ENCODE measurements at regions not wholly inside any gene's neighbourhood (a gene's known extent, or its start where the extent isn't known, plus 50 kb on each side); places are given as distances from the start of the nearest gene placed in this dataset.
"Not testable (repeated sequence)": the region's sequence is repeated elsewhere in the genome, so short reads cannot be mapped to it uniquely, and the experiment has no call there.

- H3K4me3 ChIP-seq: no peak overlapping the region
- H3K27me3 ChIP-seq: no peaks in the 10 kb centered on the region
- H3K4me1 ChIP-seq: no peaks in the 10 kb centered on the region
- H3K36me3 ChIP-seq: no peaks in the 10 kb centered on the region
- TF ChIP-seq POLR2AphosphoS5 (IDR thresholded peaks at IDR 0.05) (no peak), POLR2A (IDR thresholded peaks at IDR 0.05) (no peak), EP300 (IDR thresholded peaks at IDR 0.05) (no peak), CTCF (IDR thresholded peaks at IDR 0.05) (no peak)
- H3K27ac ChIP-seq: no peak overlapping the region
- WGBS, 2 donors (ENCODE audit: low coverage in 1 of 2): 50 to 93% methylated on average over 1 of the region's 1 CpG
- H3K9me3 ChIP-seq: no peaks in the 10 kb centered on the region
- ATAC-seq: no peak
Observed at GRCh38 chr4:159029481-159029880, 73.4 kb upstream of the RAPGEF2 start.

DNA sequence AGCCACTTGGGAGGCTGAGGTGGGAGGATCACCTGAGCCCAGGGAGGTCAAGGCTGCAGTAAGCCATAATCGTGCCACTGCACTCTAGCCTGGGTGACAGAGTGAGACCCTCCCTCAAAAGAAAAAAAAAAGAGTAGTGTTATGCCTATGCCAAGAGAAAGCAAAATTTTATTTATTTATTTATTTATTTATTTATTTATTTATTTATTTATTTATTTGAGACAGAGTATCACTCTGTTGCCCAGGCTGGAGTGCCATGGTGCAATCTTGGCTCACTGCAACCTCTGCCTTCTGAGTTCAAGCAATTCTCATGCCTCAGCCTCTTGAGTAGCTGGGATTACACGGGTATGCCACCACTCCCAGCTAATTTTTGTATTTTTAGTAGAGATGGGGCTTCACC lies 72.6 kb upstream of the RAPGEF2 start:
- not testable (repeated sequence) for H3K4me1 ChIP-seq, H3K27me3 ChIP-seq, H3K4me3 ChIP-seq, H3K36me3 ChIP-seq, H3K27ac ChIP-seq, ATAC-seq, H3K9me3 ChIP-seq
- WGBS, 2 donors (ENCODE audit: low coverage in 1 of 2): 96 to 100% methylated on average over 1 to 2 of the region's 2 CpGs

DNA sequence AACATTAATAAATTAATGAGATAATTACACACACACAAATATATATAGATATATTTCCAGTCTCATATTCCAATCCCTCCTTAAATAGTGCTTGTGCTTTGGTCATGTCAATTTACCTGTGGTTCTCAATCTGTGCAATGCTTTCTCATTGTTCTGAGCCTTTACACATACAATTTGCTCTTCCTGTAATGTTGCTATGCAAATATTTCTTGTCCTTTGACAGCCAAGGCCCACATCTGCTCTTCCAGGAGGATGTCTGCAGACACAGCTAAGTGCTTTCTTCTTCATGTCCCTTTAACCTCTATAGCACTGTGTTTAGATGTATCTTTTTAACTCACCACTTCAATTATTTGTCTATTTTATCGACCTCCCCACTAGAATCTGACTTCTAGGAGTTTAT lies 67.3 kb upstream of the RAPGEF2 start:
- no peak for TF ChIP-seq POLR2AphosphoS5 (IDR thresholded peaks at IDR 0.05)
- TF ChIP-seq CTCF (IDR thresholded peaks at IDR 0.05): no peak
- TF ChIP-seq EP300 (IDR thresholded peaks at IDR 0.05): no peak
- TF ChIP-seq POLR2A (IDR thresholded peaks at IDR 0.05): no peak
- WGBS, 2 donors (ENCODE audit: low coverage in 1 of 2): 53% methylated on average over 1 of the region's 1 CpG; no CpG with 5 or more reads in 1 of the 2 donors
- H3K9me3 ChIP-seq: no peaks in the 10 kb centered on the region

DNA sequence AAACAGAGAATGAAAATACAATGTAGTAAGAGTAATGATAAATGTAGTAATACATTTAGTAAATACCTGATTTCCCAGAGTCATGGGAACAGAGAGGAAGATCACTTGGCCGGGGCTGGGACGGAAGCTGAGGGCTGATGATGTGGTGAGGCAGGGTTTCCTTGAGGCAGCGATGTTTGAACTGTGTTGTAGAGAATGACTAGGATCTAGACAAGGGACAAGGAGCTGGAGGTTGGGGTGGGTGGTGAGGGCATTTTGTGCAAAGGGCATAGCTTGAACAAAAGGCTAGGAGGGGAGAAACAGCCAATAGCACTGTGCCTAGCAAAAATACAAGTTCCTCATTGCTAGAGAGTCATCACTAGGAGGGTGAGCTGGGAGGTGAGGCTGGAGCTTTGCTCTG lies 64.3 kb upstream of the RAPGEF2 start:
- H3K36me3 ChIP-seq: no peaks in the 10 kb centered on the region
- H3K4me3 ChIP-seq: no peak overlapping the region
- H3K27ac ChIP-seq: no peak overlapping the region
- 86% methylated on average over 3 of the region's 3 CpGs for WGBS, 2 donors (ENCODE audit: low coverage in 1 of 2)
- H3K4me1 ChIP-seq: no peaks in the 10 kb centered on the region
- TF ChIP-seq EP300 (IDR thresholded peaks at IDR 0.05) (no peak), POLR2AphosphoS5 (IDR thresholded peaks at IDR 0.05) (no peak), POLR2A (IDR thresholded peaks at IDR 0.05) (no peak), CTCF (IDR thresholded peaks at IDR 0.05) (no peak)
- H3K27me3 ChIP-seq: no peaks in the 10 kb centered on the region
- no peaks in the 10 kb centered on the region for H3K9me3 ChIP-seq
- ATAC-seq: no peak

More for the DNA sequence above, 67.3 kb upstream of the RAPGEF2 start:
- Histone ChIP-seq H3K27me3 (no peaks in the 10 kb centered on the region), H3K36me3 (no peaks in the 10 kb centered on the region), H3K27ac (no peak overlapping the region), H3K4me1 (no peaks in the 10 kb centered on the region), H3K4me3 (no peak overlapping the region)
- ATAC-seq: no peak

DNA sequence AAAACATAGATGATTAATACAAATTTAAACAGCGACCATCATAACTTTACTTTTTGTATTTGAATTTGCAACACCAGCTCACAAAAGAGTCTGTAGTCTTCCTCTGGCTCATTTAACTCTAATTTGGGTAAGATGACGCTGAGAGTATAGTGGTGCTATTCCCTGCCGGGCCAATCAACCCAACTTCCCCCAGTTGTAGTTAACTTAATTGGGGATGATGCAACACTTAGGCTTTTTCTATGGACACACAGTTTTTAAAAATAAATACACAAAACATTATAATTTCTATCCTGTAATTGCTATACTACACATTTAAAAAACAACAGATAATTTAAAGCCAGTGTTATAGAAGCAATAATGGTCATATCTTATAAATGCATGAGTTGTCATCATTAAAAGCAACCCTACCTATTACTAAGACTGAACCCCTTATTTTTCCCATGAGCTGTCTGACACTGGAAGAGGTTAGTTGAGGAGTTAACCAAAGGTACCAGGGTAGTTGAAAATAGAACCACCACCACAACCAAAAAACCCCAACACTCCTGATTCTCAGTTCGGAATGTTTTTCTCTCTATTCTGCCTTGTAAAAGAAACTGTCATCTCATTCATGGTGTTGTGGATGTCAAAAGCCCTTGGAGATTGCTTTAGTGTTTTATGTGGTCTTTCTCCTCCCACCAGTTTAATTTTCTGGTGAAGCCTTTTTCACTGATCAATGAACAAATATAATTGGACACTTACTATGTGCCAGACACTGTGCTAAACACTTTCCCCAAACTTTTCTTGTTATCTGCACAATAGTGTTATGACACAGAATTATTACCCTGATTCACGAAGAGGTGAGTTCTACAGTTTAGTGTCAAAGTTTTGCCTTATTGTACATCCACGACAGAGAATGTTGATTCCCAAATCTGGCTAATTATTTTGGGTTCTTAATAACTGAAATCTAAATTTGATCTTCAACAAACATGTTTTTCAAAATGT lies 61.5 kb upstream of the RAPGEF2 start:
- H3K4me3 ChIP-seq: no peak overlapping the region
- no peaks in the 10 kb centered on the region for H3K4me1 ChIP-seq
- TF ChIP-seq POLR2AphosphoS5 (IDR thresholded peaks at IDR 0.05) (no peak), EP300 (IDR thresholded peaks at IDR 0.05) (no peak), CTCF (IDR thresholded peaks at IDR 0.05) (no peak), POLR2A (IDR thresholded peaks at IDR 0.05) (no peak)
- 66 to 88% methylated on average over 6 of the region's 6 CpGs for WGBS, 2 donors (ENCODE audit: low coverage in 1 of 2)
- no peaks in the 10 kb centered on the region for H3K9me3 ChIP-seq
- H3K27me3 ChIP-seq: no peaks in the 10 kb centered on the region
- no peaks in the 10 kb centered on the region for H3K36me3 ChIP-seq
- no peak for ATAC-seq
- H3K27ac ChIP-seq: no peak overlapping the region

All from gastroesophageal sphincter (tissue), 4 donors.